Large intestine (tissue), 3 donors: ENCODE measurements at regions not wholly inside any gene's neighbourhood (a gene's known extent, or its start where the extent isn't known, plus 50 kb on each side); places are given as distances from the start of the nearest gene placed in this dataset.

Experiments used
- DNase-seq, 2 donors: peaks; one replicate each; pipeline versions ENCODE4 v3.0.0 to v3.0.0-alpha.2; 2013
- H3K27ac ChIP-seq: one replicate; pipeline ENCODE4 v1.5.1; 2013; ENCODE audit warnings: low read length
- H3K27me3 ChIP-seq: 2 replicates; pipeline ENCODE4 v1.6.1; 2013; ENCODE audit warnings: low read length; ENCODE audit not compliant: control insufficient read depth, insufficient read depth
- H3K36me3 ChIP-seq: 2 replicates; pipeline ENCODE4 v1.6.1; 2013; ENCODE audit warnings: low read length; ENCODE audit not compliant: control insufficient read depth, insufficient read depth
- H3K4me1 ChIP-seq: one replicate; pipeline ENCODE4 v1.6.1; 2013; ENCODE audit warnings: low read length; ENCODE audit not compliant: control insufficient read depth, insufficient read depth
- H3K4me3 ChIP-seq: one replicate; pipeline ENCODE4 v1.5.1; 2013; ENCODE audit warnings: low read length
- H3K9me3 ChIP-seq: one replicate; pipeline ENCODE4 v1.6.1; 2013; ENCODE audit warnings: mild to moderate bottlenecking, low read depth, low read length, moderate library complexity; ENCODE audit not compliant: control insufficient read depth
- WGBS: methylation state at CpG from one replicate; pipeline ENCODE4 v1.1.5; 2013; ENCODE audit warnings: low lambda C conversion rate; ENCODE audit not compliant: insufficient coverage; 5-methylcytosine and 5-hydroxymethylcytosine counted together

GRCh38 chr4:29521281-29521680, 1198.9 kb upstream of the PCDH7 start:
- Histone ChIP-seq H3K27me3 (no peaks in the 10 kb centered on the region), H3K27ac (no peak overlapping the region), H3K9me3 (no peaks in the 10 kb centered on the region), H3K36me3 (no peaks in the 10 kb centered on the region), H3K4me1 (no peaks in the 10 kb centered on the region), H3K4me3 (no peak overlapping the region)
- no CpG with 5 or more reads among the region's 1 CpG for WGBS
- DNase-seq = no peak

- Histone ChIP-seq H3K27me3 (no peaks in the 10 kb centered on the region), H3K36me3 (no peaks in the 10 kb centered on the region), H3K4me1 (no peaks in the 10 kb centered on the region), H3K9me3 (peaks cover 2% of the 10 kb centered on the region), H3K4me3 (no peak overlapping the region), H3K27ac (no peak overlapping the region)
- DNase-seq = no peak
- no CpG with 5 or more reads among the region's 3 CpGs for WGBS
These were observed 1183.4 kb upstream of the PCDH7 start for GRCh38 chr4:29536745-29537144.

- 100% methylated on average over 2 of the region's 4 CpGs for WGBS
- Histone ChIP-seq H3K36me3 (no peaks in the 10 kb centered on the region), H3K4me1 (no peaks in the 10 kb centered on the region), H3K9me3 (peaks cover 4% of the 10 kb centered on the region), H3K4me3 (no peak overlapping the region), H3K27me3 (no peaks in the 10 kb centered on the region), H3K27ac (no peak overlapping the region)
- no peak for DNase-seq
These were observed 1181.1 kb upstream of the PCDH7 start for GRCh38 chr4:29538889-29539646.

GRCh38 chr4:29540439-29541102, 1179.6 kb upstream of the PCDH7 start:
- DNase-seq = no peak
- Histone ChIP-seq H3K36me3 (no peaks in the 10 kb centered on the region), H3K9me3 (peaks cover 4% of the 10 kb centered on the region), H3K27me3 (no peaks in the 10 kb centered on the region), H3K27ac (no peak overlapping the region), H3K4me3 (no peak overlapping the region), H3K4me1 (no peaks in the 10 kb centered on the region)
- WGBS = 90% methylated on average over 2 of the region's 2 CpGs

GRCh38 chr4:29541757-29542156, 1178.4 kb upstream of the PCDH7 start:
- H3K27me3 ChIP-seq = no peaks in the 10 kb centered on the region
- no peak overlapping the region for H3K27ac ChIP-seq
- no peak overlapping the region for H3K4me3 ChIP-seq
- H3K4me1 ChIP-seq = no peaks in the 10 kb centered on the region
- H3K9me3 ChIP-seq = peaks cover 4% of the 10 kb centered on the region
- H3K36me3 ChIP-seq = no peaks in the 10 kb centered on the region
- no CpG with 5 or more reads among the region's 6 CpGs for WGBS
- no peak for DNase-seq

DNA sequence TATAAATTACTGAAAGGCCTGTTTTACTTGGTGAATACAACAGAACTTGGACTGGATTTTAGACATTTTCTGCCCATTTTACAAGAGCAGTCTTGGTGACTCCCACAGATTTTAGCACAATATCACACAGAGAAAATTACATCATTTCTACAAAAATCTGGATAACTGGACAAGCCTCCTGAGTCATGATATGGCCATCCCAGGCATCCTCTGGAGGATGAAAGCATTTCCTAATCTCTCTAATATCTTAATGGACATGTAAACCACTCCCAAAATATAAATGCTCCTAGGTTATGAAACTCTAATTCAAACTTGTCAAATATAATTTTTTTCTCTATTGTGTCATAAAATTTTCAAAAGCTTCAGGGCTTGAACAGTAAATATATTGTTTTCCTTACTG, 1170.8 kb upstream of the PCDH7 start:
- Histone ChIP-seq H3K9me3 (no peaks in the 10 kb centered on the region), H3K36me3 (no peaks in the 10 kb centered on the region), H3K27ac (no peak overlapping the region), H3K4me3 (no peak overlapping the region), H3K4me1 (no peaks in the 10 kb centered on the region), H3K27me3 (no peaks in the 10 kb centered on the region)
- DNase-seq = no peak

- Histone ChIP-seq H3K4me3 (no peak overlapping the region), H3K27me3 (no peaks in the 10 kb centered on the region), H3K27ac (no peak overlapping the region), H3K4me1 (no peaks in the 10 kb centered on the region), H3K9me3 (no peaks in the 10 kb centered on the region), H3K36me3 (no peaks in the 10 kb centered on the region)
- WGBS = no CpG with 5 or more reads among the region's 1 CpG
- DNase-seq = no peak
These were observed 1168.3 kb upstream of the PCDH7 start for GRCh38 chr4:29551821-29552220.

- Histone ChIP-seq H3K4me3 (no peak overlapping the region), H3K9me3 (no peaks in the 10 kb centered on the region), H3K4me1 (no peaks in the 10 kb centered on the region), H3K27ac (no peak overlapping the region), H3K27me3 (no peaks in the 10 kb centered on the region), H3K36me3 (no peaks in the 10 kb centered on the region)
- DNase-seq = no peak
- 100% methylated on average over 1 of the region's 1 CpG for WGBS
These were observed 1166.3 kb upstream of the PCDH7 start for GRCh38 chr4:29553846-29554245.

- H3K27ac ChIP-seq = no peak overlapping the region
These were observed 1161.4 kb upstream of the PCDH7 start for GRCh38 chr4:29558789-29559188.

GRCh38 chr4:29559286-29559685, 1160.9 kb upstream of the PCDH7 start:
- Histone ChIP-seq H3K27me3 (no peaks in the 10 kb centered on the region), H3K27ac (no peak overlapping the region), H3K4me3 (no peak overlapping the region), H3K9me3 (no peaks in the 10 kb centered on the region), H3K4me1 (no peaks in the 10 kb centered on the region), H3K36me3 (no peaks in the 10 kb centered on the region)
- DNase-seq = no peak

More at GRCh38 chr4:29558789-29559188, 1161.4 kb upstream of the PCDH7 start:
- H3K36me3 ChIP-seq = no peaks in the 10 kb centered on the region
- no peaks in the 10 kb centered on the region for H3K4me1 ChIP-seq
- no peaks in the 10 kb centered on the region for H3K9me3 ChIP-seq
- no peak for DNase-seq
- no peak overlapping the region for H3K4me3 ChIP-seq
- no peaks in the 10 kb centered on the region for H3K27me3 ChIP-seq

DNA sequence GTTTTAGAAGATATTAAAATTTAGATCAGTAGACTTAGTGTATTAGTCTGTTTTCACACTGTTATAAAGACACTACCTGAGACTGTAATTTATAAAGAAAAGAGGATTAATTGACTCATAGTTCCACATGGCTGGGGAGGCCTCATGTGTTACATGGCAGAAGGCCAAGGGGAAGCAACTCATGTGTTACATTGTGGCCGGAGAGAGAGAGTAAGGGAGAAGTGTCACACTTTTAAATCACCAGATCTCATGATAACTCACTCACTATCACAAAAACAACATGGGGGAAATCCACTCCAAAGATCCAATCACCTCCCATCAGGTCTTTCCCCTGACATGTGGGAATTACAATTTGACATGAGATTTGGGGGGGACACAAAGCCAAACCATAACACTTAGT, 1159.7 kb upstream of the PCDH7 start:
- no peak overlapping the region for H3K4me3 ChIP-seq
- H3K27ac ChIP-seq = no peak overlapping the region
- H3K4me1 ChIP-seq = no peaks in the 10 kb centered on the region
- no peak for DNase-seq
- no peaks in the 10 kb centered on the region for H3K36me3 ChIP-seq
- H3K9me3 ChIP-seq = no peaks in the 10 kb centered on the region
- WGBS = no CpG with 5 or more reads among the region's 1 CpG
- no peaks in the 10 kb centered on the region for H3K27me3 ChIP-seq
